GM18861 (cell line): ENCODE measurements at regions not wholly inside any gene's neighbourhood (a gene's known extent, or its start where the extent isn't known, plus 50 kb on each side); places are given as distances from the start of the nearest gene placed in this dataset.

ENCODE experiments used
- ATAC-seq: cut with Tn5 transposase; IDR thresholded peaks from one replicate; pipeline ENCODE4 v1.9.1; 2021; ENCODE audit not compliant: unreplicated experiment

DNA sequence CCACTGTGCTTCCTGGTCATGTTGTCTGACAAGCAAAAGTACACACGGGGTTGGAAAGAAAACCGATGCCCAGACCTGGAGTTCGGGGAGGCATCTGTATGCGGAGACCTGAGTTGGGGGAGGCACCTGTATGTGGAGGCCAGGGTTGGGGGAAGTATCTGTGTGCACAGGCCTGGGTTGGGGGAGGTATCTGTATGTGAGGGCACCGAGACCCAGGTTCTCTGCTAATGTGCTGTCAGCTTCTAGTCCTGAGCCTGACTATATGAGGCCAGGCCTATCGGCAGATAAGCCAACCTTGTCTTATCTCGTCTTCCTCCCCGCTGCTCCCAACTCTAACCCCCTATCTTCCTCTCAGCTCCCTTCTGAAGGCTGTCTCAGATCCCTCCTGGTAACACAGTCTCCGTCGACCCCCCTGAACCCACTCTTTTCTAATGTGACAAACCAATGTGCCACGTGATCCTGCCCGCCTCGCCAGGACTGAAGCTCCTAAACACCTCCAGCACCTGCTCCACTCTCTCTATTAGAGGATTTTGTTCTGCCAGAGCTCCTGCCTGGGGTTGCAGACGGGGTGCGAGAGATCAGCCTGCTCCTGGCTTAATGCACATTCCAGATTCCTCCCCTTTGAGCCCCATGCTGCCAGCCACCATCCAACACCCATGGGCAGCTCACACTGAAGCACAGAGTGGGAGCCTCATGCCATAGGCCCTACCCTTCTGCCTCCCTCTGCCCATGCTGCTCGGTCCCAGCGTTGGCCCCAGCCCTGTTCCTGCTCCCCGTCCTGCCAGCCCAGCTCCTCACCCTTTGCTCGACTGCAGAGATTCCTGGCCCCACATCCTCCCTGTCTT is 188.4 kb downstream of the SH3BP4 start:
- no peak for ATAC-seq

DNA sequence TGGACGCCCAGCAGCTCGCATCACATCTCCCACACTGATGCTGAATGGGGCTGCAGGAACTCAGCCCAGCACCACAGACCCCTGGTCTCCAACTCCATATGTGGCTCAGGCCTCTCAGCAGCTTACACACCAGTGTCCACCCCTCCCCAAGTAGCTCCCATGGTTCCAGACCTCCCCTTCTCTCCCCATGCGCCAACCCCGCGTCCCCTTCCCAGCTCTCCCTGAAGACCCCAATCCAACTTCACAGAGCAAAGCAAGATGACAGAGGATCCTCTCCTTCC is 188.9 kb downstream of the SH3BP4 start:
- ATAC-seq = no peak

DNA sequence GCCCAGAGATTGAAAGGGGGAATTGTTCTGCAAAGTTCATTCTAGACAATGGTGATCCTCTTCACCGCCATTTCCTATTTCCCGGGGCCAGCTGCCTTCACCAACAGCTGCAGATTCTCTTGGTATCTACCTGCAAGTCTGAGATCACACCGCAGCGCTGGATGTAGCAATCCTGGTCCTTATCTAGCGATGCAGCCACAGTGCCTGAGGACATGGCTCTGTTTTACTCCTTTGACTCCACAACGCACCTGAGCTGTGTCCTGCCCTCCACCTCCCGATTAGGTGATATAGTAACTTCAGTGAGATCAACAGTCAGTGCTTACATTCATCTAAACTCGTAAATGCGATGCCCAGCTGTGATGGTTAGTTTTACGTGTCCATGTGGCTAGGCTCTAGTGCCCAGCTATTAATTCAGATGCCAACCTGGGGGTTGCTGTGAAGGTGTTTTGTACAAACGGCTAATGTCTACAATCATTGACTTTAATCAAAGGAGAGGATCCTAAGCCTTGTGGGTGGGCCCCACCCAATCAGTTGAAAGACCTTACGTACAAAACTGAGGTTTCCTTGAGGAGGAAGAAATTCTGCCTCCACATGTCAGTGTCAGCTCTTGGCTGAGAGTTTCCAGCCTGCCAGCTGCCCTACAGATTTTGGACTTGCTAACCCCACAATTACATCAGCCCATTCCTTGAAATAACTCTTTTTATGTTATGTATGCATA is 189.8 kb downstream of the SH3BP4 start:
- ATAC-seq = no peak

DNA sequence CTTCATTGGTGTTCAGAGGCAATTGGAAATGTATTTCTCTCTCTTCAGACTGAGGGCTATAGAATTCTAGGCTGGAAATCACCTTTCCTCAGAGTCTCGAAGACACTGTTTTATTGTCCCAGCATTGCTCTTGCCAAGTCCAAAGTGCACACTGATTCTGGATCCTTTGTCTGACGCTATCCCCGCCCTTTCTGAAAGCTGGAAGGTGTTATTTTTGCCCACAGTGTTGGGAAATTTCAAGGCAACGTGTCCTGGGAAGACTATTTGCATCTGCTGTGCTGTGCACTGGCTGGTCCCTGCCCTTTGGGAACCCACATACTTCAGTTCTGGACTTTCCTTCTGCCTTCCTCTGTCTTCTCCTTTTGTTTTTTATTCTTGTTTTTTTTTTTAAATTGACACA is 190.8 kb downstream of the SH3BP4 start:
- no peak for ATAC-seq

DNA sequence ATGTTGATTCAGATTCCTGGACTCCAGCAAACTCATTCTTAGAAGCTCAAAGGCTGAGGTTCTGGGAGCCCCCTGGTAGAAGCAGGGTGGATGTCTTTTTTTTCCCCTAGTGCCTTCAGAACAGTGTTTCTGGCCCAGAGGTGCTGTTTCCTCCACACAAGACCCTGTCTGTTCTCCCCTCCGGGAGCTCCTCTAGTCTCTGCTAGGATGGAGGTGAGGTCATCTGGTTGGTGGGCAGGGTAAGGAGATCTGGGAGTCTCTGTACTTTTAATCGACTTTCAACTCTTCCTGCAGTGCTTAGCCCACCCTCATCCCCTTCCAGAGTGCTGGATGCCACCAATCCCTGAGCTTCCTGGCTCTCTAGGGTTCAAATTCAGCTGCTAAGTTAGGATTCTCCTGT is 192.0 kb downstream of the SH3BP4 start:
- ATAC-seq = no peak

DNA sequence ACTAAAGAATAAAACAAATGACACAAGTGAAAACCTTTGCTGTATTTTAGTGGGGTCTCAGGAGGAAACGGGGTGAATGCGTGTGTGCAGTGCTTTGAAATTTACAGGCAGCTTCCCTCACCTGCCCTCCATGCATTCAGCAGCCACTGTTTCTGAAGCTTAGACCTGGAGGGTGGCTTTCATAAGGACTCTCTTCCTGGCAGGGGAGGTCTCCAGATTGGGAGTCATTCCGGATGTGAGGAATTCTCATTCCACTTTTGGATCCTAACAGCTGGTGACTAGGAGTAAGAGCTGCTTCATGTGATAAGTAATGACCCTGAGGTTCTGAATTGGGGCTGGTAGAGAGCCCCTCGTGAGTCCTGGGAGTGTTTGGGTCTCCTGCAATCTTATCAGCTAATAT is 192.5 kb downstream of the SH3BP4 start:
- ATAC-seq = no peak

DNA sequence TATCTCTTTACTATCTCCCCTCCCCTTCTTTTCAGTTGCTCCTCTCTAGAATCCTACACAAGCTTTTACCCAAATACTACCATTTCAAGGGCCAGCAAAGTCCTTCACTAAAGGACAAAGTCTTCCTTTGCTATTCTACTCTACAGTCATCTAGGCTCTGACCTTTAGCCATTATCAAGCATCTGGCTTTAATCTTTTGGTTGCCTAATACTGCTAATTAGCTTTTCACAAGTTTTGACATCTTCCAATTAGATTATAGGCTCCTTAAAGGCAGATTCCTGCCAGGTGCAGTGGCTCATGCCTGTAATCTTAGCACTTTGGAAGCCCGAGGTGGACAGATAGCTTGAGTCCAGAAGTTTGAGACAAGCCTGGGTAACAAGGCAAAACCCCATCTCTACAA is 194.4 kb downstream of the SH3BP4 start:
- no peak for ATAC-seq

DNA sequence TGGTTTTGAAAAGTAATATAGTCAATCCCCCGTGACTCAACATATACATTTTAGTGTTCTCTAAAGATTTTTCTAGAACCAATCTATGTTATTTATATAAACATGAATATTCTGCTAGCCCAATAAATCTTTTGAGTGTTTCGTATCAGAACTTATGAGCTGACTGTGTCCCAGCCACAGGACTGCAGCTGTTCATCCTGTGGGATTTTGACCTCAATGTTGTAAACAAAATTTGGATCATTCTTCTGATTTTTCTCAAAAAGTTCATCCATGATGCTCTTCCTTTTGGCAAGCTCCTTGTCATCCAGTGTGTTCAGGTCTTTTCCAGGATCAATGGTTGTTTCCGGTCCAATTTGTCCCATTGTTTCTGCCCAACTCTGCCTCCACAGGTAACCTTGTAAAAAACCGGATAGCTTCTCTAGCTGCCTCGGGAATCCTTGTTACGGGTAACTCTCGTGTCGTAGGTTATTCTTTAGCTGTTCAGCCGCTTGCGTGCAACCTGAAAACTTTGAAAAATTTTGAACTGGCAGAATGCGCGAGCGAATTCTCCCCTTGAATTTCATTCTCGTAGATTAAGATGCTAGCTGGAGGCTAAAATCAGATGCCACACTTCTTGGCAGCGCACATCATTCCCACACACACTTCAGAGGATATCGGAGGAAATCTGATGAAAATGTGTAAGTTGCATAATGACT is 195.2 kb downstream of the SH3BP4 start:
- ATAC-seq = no peak

DNA sequence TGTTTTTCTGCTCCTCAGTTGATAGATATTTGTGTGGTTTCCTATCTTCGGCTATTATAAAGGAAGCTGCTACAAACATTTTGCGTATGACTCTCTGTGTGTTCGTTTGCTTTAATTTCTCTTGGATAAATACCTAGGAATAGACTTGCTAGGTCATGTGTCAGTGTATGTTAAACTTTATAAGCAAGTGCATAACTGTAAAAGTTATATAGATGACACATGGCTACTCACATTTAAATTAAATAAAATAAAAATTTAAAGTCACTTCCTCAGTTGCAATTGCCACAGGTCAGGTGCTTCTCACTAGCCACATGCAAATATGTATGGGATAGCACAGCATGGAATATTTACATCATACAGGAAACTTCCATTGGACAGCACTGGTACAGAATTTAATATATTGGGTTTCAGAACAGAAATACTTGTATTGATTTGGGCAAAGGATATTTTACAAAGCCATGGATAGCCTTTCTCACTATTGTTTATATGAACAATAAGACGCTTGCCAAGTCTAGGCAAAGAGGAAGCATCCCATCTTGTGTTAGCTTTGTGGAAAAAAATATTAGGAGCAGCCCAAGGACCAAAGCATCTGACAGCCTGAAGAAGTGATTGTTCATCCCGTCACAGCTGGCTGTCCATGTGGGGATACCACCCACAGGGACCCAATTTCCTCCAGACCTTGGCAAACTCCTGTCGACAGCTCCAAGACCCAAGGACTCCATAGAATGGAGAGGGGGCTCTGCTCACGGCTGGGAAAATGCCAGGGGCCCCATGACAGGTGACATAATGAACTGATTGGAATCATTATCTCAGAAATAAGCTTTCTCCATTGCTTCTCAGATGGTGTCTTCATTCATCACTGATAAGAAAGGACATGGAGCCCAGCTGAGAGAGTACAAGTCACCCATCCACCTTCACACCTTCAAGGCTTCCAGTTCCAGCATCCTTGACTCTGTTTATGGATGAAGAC is 196.7 kb downstream of the SH3BP4 start:
- ATAC-seq = no peak

DNA sequence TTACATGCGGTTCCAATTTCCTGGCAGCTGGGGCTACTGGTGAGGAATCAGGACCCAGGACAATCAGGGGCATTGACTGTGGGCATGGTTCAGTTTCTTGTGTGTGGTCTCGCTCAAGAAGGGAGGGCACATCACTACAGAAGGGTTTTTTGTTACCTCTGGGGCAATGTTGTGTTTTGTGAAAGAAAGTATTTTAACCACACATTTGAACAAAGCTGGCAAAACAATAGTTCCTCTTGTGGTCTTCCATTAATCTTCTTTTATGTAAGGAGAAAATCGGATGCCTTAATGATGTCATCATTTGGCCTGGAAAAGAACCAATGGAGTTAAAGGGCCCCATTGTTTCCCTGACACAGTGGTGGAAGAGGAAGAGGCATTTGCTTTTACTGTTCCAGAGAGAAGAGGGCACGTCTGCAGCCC is 197.4 kb downstream of the SH3BP4 start:
- ATAC-seq = no peak

DNA sequence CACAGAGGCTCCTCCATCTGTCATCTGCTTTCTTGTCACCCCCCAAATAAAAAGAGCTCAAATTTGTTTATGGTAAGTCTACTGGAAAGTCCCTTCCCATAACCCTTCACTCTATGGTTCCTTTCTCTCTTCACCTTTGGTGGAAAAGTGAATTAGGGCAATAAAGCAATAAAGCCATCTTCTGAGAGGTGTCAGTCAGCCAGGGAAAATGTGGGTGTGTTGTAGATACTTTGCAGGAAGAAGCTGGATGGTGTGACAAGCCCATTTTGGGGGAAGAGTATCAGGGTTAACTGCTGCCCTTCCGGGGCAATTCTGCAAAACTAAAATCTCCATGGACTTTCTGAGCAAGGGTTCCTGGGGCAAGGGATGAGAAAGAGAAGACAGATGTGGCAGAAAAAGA is 197.9 kb downstream of the SH3BP4 start:
- ATAC-seq = no peak

DNA sequence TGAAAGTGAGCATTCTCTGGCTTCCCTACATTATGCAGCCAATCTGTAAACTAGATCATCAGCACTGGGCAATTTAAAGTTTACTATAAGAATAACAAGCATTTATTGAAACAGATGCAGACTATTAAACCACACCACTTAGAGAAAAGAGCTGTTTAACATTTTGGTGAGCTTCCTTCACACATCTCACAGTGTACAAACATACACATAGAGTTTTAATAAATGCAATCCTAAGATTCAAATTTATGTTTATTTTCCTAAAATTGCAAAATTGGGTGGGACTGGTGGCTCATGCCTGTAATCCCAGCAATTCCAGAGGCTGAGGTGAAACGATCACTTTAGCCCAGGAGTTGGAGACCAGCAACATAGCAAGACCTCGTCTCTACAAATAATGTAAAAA is 199.3 kb downstream of the SH3BP4 start:
- no peak for ATAC-seq

DNA sequence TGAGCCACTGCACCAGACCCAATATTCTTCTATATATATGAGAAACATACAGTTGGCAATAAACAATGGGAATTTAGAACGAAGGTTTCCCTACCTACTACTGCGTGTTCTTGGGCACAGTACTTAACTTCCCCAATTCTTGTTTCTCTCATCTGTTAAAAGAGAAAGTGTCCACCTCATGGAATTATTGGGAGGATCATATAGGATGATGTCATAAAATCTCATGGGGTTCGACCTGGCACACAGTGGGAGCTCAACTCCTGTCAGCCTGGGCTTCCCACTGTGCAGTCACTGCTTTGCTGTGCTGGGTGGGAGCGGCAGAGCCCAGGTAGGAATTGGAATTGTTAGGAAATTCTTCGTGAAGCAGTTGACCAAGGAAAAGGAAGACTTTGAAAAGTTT is 203.3 kb downstream of the SH3BP4 start:
- no peak for ATAC-seq

DNA sequence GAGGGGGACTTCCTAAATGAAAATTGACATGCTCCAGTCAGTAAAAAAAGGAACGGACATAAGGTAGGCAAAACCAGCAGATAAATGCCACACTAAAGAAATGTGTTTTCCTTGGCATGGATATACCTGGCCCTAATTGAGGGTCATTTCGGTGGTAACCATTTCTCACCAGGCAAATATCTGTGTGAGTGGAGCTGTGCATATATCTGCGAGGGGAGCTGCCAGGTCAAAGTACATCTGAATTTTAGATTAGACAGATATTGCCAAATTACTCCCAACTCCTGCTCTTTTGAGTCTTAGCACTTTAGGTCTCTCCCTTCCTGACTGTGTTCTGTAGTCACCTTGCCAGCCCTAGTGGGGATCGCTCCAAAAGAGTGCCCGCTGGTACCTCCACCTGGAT is 204.2 kb downstream of the SH3BP4 start:
- ATAC-seq = no peak

DNA sequence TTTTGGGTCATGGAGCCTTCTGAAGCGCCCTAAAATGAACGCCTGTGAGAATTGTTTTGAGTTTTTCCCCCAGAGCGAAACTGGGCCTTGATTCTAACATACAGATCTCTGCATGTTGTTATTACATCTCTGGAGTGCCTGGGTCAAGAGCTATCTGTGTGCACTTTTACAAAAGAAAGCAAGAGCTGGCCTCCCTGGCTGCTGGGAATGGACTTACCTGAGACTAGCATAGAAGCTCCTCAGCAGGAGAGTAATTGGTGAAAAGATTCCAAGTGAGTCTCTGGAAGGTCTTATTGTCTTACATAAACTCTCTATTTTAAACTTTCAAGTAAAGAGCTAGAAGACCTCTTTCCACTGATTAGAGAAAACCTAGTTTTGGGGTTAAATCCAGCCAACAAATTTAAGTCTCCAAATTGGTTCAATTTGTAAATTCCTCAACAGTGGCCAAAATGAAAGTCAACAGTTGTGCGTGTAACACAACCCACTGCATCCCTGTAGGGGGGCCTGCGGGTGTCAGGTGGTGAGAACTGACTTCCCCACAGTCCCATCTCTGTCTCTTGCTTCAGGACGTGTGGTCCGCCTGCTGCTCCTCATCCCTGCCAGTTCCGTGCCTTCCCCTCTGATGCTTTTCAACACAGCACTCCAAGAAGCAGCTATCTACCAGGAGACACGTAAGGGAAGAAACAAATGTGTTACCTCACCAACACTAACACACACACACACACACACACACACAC is 206.1 kb downstream of the SH3BP4 start:
- ATAC-seq = no peak

DNA sequence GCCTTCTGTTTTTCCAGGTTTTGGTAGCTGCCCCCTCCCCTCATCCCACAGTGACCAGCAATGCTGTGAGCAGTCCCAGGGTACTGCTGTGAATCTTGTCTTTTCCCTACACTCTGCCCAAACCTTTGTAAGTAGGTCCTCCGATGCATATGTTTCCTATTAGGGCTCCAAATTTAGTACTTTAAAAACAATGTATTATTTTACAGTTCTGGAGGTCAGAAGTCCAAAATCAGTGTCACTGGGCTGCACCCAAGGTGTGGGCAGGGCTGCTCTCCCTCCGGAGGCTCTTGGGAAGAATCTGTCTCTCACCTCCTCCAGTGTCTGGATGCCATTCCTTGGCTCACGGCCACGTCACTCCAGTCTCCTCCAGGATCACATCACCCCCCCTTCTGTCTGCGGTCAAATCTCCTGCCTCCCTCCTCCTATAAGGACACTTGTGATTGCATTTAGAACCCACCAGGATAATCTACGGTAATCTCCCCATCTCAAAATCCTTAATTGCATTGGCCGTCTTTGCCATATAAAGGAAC is 208.5 kb downstream of the SH3BP4 start:
- ATAC-seq = no peak

DNA sequence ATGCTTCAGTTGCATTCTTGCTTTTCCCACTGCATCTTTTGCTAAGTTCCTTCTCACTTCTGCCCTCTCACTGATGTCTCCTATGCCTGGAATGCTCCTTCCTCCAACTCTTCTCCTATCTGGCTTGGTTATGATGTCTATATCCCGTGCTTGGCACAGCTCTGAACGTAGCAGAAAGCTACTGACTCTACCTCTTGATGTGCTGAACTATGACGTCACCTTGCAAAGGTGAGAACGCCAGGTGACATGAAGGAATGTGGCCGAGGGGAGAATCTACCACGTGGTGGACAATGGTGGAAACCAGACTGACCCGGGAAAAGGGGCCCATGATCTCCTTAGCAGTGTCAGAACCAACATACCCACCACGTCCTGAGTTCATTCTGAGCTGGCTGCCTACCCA is 209.7 kb downstream of the SH3BP4 start:
- no peak for ATAC-seq

DNA sequence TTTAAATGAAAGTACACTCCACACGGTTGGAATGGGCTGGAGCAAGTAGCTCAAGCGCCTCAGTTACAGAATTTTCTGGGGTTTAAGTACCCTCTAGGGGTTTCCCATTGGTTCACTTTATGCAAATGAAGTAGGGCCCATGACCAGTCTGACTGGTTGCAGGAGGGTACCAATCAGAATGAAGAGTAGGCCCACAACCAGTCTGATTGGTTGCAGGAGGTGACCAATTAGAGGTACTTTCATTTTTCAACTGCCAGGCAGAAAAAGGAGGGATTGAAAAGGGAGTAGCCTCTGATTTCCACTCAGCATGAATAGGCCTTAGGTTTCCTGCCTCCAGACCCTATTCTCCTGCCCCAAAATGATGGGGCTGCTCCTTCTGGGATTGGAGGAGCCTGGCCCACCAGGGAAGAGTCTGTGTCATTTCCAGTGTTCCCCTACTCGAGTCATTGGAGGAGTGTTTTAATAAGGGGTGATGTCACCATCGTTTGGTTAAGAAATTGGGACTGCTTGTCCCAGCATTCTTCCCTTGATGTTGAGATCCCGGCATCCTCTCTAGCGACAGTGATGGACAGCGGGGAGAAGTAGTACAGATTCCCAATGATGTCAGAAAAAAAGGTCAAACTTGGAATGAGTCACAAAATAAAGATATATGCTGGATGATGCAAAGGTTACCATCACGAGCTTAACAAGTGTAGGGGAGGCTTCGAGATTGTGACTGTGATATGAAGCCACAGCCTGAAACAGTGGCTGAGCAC is 210.4 kb downstream of the SH3BP4 start:
- no peak for ATAC-seq

DNA sequence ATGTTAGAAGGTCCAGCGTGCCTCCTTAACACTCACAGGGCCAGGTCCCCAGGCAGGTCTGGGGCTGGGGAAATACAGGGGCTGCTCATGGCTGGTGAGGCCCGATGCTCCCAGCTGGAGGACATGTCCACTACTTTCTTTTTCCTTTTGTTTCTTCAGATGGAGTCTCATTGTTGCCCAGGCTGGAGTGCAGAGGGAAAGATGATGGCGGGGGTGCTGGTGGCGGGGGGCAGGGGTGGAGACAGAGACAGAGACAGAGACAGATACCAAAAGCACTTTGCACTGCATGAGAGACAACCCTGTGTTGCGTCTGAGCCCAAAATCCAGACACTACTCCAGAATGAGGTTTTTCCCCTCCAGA is 211.0 kb downstream of the SH3BP4 start:
- ATAC-seq = no peak
